ENCODE measurements at regions not wholly inside any gene's neighbourhood (a gene's known extent, or its start where the extent isn't known, plus 50 kb on each side); places are given as distances from the start of the nearest gene placed in this dataset.

DNA sequence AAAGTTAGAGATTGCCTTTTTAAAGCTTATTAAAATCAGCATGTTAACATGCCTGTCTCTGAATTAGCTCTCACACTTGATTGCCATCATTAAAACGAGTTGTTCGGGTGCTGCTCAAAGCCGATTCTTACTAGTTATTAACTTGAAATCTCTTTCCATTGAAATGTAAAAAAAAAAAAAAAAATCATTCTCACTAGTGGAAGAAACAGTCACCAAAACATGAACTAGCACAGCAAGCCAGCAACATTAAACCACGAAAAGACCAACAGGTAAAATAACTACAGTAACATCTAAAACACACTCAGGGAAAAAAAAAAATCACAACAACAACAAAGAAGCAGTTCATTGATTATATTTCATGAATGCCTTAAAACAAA, 264.5 kb downstream of the MEIS1 start:
- in situ Hi-C loops (cut with MboI; ENCODE audit: low sequenced_read_pairs) = no loop called here

More for the DNA sequence above, 264.5 kb downstream of the MEIS1 start:
- WGBS, 2 experiments (ENCODE audit: extremely low coverage in 2 of 2, insufficient read length in 1 of 2) = no CpG with 5 or more reads among the region's 4 CpGs
- Histone ChIP-seq H3K9me3 (ENCODE audit: control insufficient read depth, insufficient read depth, low read length) (no peaks in the 10 kb centered on the region), H4K5ac (ENCODE audit: low read depth, low read length) (no peak overlapping the region), H3K23ac (ENCODE audit: low read depth, low read length) (no peak overlapping the region), H2AFZ (replicated peaks; ENCODE audit: low read length, poor library complexity) (no peak overlapping the region), H2AK5ac (ENCODE audit: low read depth, low read length) (no peak overlapping the region), H3K9me1 (ENCODE audit: insufficient read depth, low read length) (0 out of 2 replicates have a peak, but pooled peaks cover 4% of the 10 kb centered on the region), H3K4me3 (ENCODE audit: insufficient read depth, low read depth, low read length) (no peak overlapping the region), H2BK120ac (ENCODE audit: low read depth, low read length) (no peak overlapping the region), H3K36me3 (ENCODE audit: control insufficient read depth, insufficient read depth, low read length) (no peaks in the 10 kb centered on the region), H2BK20ac (ENCODE audit: low read depth, low read length) (no peak overlapping the region), H3K4ac (ENCODE audit: low read depth, low read length) (no peak overlapping the region), H3K27ac (ENCODE audit: insufficient read depth, low read length) (no peak overlapping the region), H3K4me2 (ENCODE audit: low read depth, low read length) (no peak overlapping the region), H3K14ac (replicated peaks; ENCODE audit: low read depth, low read length) (no peak overlapping the region), H3K56ac (ENCODE audit: extremely low read depth, insufficient read depth, low read length) (no peak overlapping the region), H2AK9ac (replicated peaks; ENCODE audit: low read depth, low read length, poor library complexity) (no peak overlapping the region), H3K18ac (ENCODE audit: low read depth, low read length) (no peak overlapping the region), H4K20me1 (ENCODE audit: insufficient read depth, low read length) (no peaks in the 10 kb centered on the region), H3K79me1 (ENCODE audit: low read depth in 1 of 2, low read length in 2 of 2) (no peaks in the 10 kb centered on the region), H2BK5ac (ENCODE audit: low read depth, low read length, poor library complexity, severe bottlenecking) (no peak overlapping the region), H2BK15ac (ENCODE audit: low read depth, low read length) (no peak overlapping the region), H3K4me1 (ENCODE audit: control insufficient read depth, insufficient read depth, low read length) (peaks cover 3% of the 10 kb centered on the region; the same call in 1 of the 2 replicates), H3K27me3 (ENCODE audit: control insufficient read depth, insufficient read depth, low read length) (no peaks in the 10 kb centered on the region), H3K9ac (ENCODE audit: low read depth, low read length) (no peak overlapping the region), H4K91ac (ENCODE audit: insufficient read depth, low read depth, low read length) (no peak overlapping the region), H4K8ac (ENCODE audit: low read depth in 2 of 2, low read length in 2 of 2) (no peak overlapping the region)
- ChIA-PET POLR2A (ENCODE audit: unreplicated experiment) (no interaction called here), CTCF (interaction anchor here (1.2 to 2.5 kb wide), 2 partner anchors 10 to 17 kb away, joined by 3 to 8 read pairs; no protein-coding TSS in a partner anchor)
- TF ChIP-seq RFX5 (IDR thresholded peaks at IDR 0.05; ENCODE audit: low read depth, low read length) = no peak
- no peak for TF ChIP-seq SMC3 (IDR thresholded peaks at IDR 0.05; ENCODE audit: low read depth, low read length)
- no peak for TF ChIP-seq CHD1 (IDR thresholded peaks at IDR 0.05; ENCODE audit: low read depth, low read length)
- no peak for TF ChIP-seq MAZ (IDR thresholded peaks at IDR 0.05; ENCODE audit: borderline replicate concordance, low read depth, low read length)
- no peak for TF ChIP-seq NFE2L2 (IDR thresholded peaks at IDR 0.05; ENCODE audit: low read depth, low read length)
- TF ChIP-seq RCOR1 (IDR thresholded peaks at IDR 0.05; ENCODE audit: insufficient replicate concordance, low read length) = no peak
- no peak for TF ChIP-seq BHLHE40 (IDR thresholded peaks at IDR 0.05; ENCODE audit: low read depth, low read length)
- no peak for TF ChIP-seq RAD21 (IDR thresholded peaks at IDR 0.05; ENCODE audit: low read length)
- TF ChIP-seq MAFK (IDR thresholded peaks at IDR 0.05; ENCODE audit: low read depth, low read length) = no peak
- TF ChIP-seq CEBPB (IDR thresholded peaks at IDR 0.05; ENCODE audit: low read depth, low read length) = no peak
- TF ChIP-seq, protein P1, sequence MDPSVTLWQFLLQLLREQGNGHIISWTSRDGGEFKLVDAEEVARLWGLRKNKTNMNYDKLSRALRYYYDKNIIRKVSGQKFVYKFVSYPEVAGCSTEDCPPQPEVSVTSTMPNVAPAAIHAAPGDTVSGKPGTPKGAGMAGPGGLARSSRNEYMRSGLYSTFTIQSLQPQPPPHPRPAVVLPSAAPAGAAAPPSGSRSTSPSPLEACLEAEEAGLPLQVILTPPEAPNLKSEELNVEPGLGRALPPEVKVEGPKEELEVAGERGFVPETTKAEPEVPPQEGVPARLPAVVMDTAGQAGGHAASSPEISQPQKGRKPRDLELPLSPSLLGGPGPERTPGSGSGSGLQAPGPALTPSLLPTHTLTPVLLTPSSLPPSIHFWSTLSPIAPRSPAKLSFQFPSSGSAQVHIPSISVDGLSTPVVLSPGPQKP (IDR thresholded peaks at IDR 0.05; ENCODE audit: borderline replicate concordance, low read depth, low read length) = no peak
- no peak for TF ChIP-seq FOS (IDR thresholded peaks at IDR 0.05; ENCODE audit: low read depth, low read length)
- DNase-seq (no peak), ATAC-seq (ENCODE audit: low read depth) (no peak)
- BruUV-seq (replicated peaks) = no TSS peak
- dilution Hi-C loops (cut with HindIII; ENCODE audit: low sequenced_read_pairs, unreplicated experiment) (no loop called here), intact Hi-C loops (cut with micrococcal nuclease) (no loop called here)

Data from IMR-90 (cell line).